ENCODE measurements at regions not wholly inside any gene's neighbourhood (a gene's known extent, or its start where the extent isn't known, plus 50 kb on each side); places are given as distances from the start of the nearest gene placed in this dataset.
"Not testable (repeated sequence)": the region's sequence is repeated elsewhere in the genome, so short reads cannot be mapped to it uniquely, and the experiment has no call there.

- DNase-seq (ENCODE audit: low read depth in 2 of 2): not testable (repeated sequence)
Measured at GRCh38 chr20:25798174-25798993, 101.7 kb upstream of the ZNF337 start.

GRCh38 chr20:25797062-25797461 is 100.4 kb upstream of the ZNF337 start:
- not testable (repeated sequence) for DNase-seq (ENCODE audit: low read depth in 2 of 2)

- not testable (repeated sequence) for DNase-seq (ENCODE audit: low read depth in 2 of 2)
Measured at GRCh38 chr20:25777241-25777640, 80.6 kb upstream of the ZNF337 start.

- not testable (repeated sequence) for DNase-seq (ENCODE audit: low read depth in 2 of 2)
Measured at GRCh38 chr20:25774711-25775110, 78.1 kb upstream of the ZNF337 start.

- DNase-seq (ENCODE audit: low read depth in 2 of 2): not testable (repeated sequence)
Measured at GRCh38 chr20:25774203-25774602, 77.5 kb upstream of the ZNF337 start.

GRCh38 chr20:25772437-25772836 is 75.8 kb upstream of the ZNF337 start:
- DNase-seq (ENCODE audit: low read depth in 2 of 2): not testable (repeated sequence)

GRCh38 chr20:25771818-25772217 is 75.2 kb upstream of the ZNF337 start:
- DNase-seq (ENCODE audit: low read depth in 2 of 2): not testable (repeated sequence)

GRCh38 chr20:25761596-25761995 is 64.9 kb upstream of the ZNF337 start:
- no peak for DNase-seq (ENCODE audit: low read depth in 2 of 2)

- DNase-seq (ENCODE audit: low read depth in 2 of 2): not testable (repeated sequence)
Measured at GRCh38 chr20:25761046-25761445, 64.4 kb upstream of the ZNF337 start.

GRCh38 chr20:25750765-25751696 is 54.4 kb upstream of the ZNF337 start:
- peak; percentile 33 to 38 for DNase-seq (ENCODE audit: low read depth in 2 of 2)

- DNase-seq (ENCODE audit: low read depth in 2 of 2): no peak
Measured at GRCh38 chr20:25750220-25750764, 53.6 kb upstream of the ZNF337 start.

GRCh38 chr20:25749649-25750048 is 53.0 kb upstream of the ZNF337 start:
- no peak for DNase-seq (ENCODE audit: low read depth in 2 of 2)
